HL-60 (cell line): ENCODE measurements at regions not wholly inside any gene's neighbourhood (a gene's known extent, or its start where the extent isn't known, plus 50 kb on each side); places are given as distances from the start of the nearest gene placed in this dataset.

Experiments used
- DNase-seq, 2 experiments: peaks; one replicate each; pipeline ENCODE4 v3.0.0-alpha.2; 2010 to 2020; ENCODE audit warnings: low read depth in 1 of 2, low spot score in 1 of 2
- H3K27ac ChIP-seq: fragments of 250-450 bp; sonication (Bioruptor Pico); replicated peaks from 2 replicates; pipeline ENCODE4 v1.5.1; 2020; ENCODE audit warnings: mild to moderate bottlenecking, moderate library complexity
- H3K27me3 ChIP-seq: fragments of 250-450 bp; sonication (Bioruptor Pico); 2 replicates; pipeline ENCODE4 v1.5.1; 2021; ENCODE audit warnings: mild to moderate bottlenecking, moderate library complexity; ENCODE audit not compliant: insufficient read depth, poor library complexity, severe bottlenecking
- H3K4me3 ChIP-seq: replicated peaks from 2 replicates; pipeline ENCODE4 v1.5.1; 2011; ENCODE audit warnings: mild to moderate bottlenecking, control low read depth, low read length; ENCODE audit not compliant: insufficient read depth
- GABPA ChIP-seq: IDR thresholded peaks from 2 replicates; pipeline ENCODE4 v1.6.1; 2012; ENCODE audit warnings: low read depth
- POLR2AphosphoS5 ChIP-seq: IDR thresholded peaks from 2 replicates; pipeline ENCODE4 v1.6.1; 2012; ENCODE audit warnings: low read depth
- SPI1 ChIP-seq: IDR thresholded peaks from 2 replicates; pipeline ENCODE4 v1.6.1; 2012; ENCODE audit warnings: low read depth, mild to moderate bottlenecking, borderline replicate concordance
- TF ChIP-seq, protein P1 (sequence below): IDR thresholded peaks from 2 replicates; pipeline ENCODE4 v1.6.1; 2012; ENCODE audit warnings: low read depth; ENCODE audit not compliant: insufficient replicate concordance
- TF ChIP-seq, protein P2 (sequence below): IDR thresholded peaks from one replicate; pipeline ENCODE4 v1.5.1; 2011; ENCODE audit warnings: low read length, control low read depth, inconsistent platforms; ENCODE audit not compliant: insufficient read depth

DNA sequence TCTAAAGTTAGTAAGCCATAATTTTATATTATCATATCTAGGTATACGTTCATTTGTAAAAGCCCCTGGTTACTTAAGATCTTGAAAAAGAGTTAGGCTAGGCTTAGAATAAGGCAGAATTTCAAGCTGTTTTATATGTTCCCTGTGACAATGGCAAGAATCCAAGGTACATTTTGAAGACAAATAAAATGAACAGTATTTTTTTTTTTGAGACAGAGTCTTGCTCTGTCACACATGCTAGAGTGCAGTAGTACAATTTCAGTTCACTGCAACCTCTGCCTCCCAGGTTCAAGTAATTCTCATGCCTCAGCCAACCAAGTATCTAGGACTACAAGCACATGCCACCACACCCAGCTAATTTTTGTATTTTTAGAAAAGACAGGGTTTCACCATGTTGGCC is 139.2 kb downstream of the DUSP6 start:
- H3K27ac ChIP-seq = no peak overlapping the region
- no peak overlapping the region for H3K4me3 ChIP-seq
- no peaks in the 10 kb centered on the region for H3K27me3 ChIP-seq
- DNase-seq = no peak
- TF ChIP-seq SPI1 (no peak), GABPA (no peak), POLR2AphosphoS5 (no peak)
- TF ChIP-seq, protein P1, sequence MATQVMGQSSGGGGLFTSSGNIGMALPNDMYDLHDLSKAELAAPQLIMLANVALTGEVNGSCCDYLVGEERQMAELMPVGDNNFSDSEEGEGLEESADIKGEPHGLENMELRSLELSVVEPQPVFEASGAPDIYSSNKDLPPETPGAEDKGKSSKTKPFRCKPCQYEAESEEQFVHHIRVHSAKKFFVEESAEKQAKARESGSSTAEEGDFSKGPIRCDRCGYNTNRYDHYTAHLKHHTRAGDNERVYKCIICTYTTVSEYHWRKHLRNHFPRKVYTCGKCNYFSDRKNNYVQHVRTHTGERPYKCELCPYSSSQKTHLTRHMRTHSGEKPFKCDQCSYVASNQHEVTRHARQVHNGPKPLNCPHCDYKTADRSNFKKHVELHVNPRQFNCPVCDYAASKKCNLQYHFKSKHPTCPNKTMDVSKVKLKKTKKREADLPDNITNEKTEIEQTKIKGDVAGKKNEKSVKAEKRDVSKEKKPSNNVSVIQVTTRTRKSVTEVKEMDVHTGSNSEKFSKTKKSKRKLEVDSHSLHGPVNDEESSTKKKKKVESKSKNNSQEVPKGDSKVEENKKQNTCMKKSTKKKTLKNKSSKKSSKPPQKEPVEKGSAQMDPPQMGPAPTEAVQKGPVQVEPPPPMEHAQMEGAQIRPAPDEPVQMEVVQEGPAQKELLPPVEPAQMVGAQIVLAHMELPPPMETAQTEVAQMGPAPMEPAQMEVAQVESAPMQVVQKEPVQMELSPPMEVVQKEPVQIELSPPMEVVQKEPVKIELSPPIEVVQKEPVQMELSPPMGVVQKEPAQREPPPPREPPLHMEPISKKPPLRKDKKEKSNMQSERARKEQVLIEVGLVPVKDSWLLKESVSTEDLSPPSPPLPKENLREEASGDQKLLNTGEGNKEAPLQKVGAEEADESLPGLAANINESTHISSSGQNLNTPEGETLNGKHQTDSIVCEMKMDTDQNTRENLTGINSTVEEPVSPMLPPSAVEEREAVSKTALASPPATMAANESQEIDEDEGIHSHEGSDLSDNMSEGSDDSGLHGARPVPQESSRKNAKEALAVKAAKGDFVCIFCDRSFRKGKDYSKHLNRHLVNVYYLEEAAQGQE = no peak
- TF ChIP-seq, protein P2, sequence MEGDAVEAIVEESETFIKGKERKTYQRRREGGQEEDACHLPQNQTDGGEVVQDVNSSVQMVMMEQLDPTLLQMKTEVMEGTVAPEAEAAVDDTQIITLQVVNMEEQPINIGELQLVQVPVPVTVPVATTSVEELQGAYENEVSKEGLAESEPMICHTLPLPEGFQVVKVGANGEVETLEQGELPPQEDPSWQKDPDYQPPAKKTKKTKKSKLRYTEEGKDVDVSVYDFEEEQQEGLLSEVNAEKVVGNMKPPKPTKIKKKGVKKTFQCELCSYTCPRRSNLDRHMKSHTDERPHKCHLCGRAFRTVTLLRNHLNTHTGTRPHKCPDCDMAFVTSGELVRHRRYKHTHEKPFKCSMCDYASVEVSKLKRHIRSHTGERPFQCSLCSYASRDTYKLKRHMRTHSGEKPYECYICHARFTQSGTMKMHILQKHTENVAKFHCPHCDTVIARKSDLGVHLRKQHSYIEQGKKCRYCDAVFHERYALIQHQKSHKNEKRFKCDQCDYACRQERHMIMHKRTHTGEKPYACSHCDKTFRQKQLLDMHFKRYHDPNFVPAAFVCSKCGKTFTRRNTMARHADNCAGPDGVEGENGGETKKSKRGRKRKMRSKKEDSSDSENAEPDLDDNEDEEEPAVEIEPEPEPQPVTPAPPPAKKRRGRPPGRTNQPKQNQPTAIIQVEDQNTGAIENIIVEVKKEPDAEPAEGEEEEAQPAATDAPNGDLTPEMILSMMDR = no peak

DNA sequence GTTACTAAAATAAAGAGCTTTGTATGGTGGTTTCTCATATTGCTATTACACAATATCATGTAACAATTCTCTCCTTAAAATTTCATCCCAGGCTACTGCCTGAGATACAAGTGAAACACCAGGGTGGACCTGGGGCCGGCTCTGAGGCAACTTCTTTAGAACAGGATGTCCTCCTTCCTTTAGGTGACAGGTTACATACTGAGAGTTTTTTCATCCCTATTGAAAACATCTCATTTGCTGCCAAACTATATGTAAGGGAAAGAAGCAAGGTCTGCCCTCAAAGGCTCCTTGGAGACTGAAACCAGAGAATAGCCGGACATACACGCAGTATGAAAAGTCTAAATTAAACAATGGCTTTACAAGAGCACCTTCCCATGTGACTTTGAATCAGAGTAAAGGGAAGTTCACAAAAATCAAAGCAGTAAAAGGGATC is 139.9 kb downstream of the DUSP6 start:
- no peak overlapping the region for H3K4me3 ChIP-seq
- H3K27ac ChIP-seq = no peak overlapping the region
- DNase-seq = no peak
- H3K27me3 ChIP-seq = no peaks in the 10 kb centered on the region
- TF ChIP-seq, protein P2 = no peak
- TF ChIP-seq SPI1 (no peak), GABPA (no peak), POLR2AphosphoS5 (no peak)
- TF ChIP-seq, protein P1 = no peak

DNA sequence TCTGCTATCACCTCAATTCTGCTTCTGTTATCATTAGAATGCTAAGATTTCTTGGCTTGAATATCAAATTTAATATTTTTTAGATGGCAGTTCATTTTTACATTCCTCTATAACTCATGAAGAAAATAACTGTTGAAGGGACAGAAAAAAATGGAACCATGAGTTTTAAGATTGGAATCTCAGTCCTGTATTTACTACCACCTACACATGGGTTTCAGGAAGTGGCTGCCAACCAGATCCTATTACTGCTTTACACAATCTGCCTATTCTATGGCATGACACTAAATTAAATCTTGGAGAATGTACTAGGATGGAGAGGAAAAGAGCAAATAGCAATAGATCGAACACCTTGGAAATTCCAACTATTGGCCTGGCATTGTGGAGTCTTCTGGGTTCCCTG is 140.8 kb downstream of the DUSP6 start:
- Histone ChIP-seq H3K27ac (no peak overlapping the region), H3K4me3 (no peak overlapping the region)
- TF ChIP-seq SPI1 (no peak), POLR2AphosphoS5 (no peak), GABPA (no peak)
- TF ChIP-seq, protein P1 = no peak
- TF ChIP-seq, protein P2 = no peak

More for the DNA sequence above, 140.8 kb downstream of the DUSP6 start:
- H3K27me3 ChIP-seq = no peaks in the 10 kb centered on the region
- DNase-seq = no peak
